Smooth muscle cell of the brain vasculature (primary cell): ENCODE measurements at regions not wholly inside any gene's neighbourhood (a gene's known extent, or its start where the extent isn't known, plus 50 kb on each side); places are given as distances from the start of the nearest gene placed in this dataset.

Source experiments
- DNase-seq: peaks from one replicate; pipeline ENCODE4 v3.0.0-alpha.2; 2012; ENCODE audit warnings: low read depth, low spot score

GRCh38 chr10:128735996-128736395, 609.8 kb upstream of the MKI67 start:
- DNase-seq, result no peak

GRCh38 chr10:128738386-128738915, 612.2 kb upstream of the MKI67 start:
- DNase-seq, result no peak

- no peak for DNase-seq
Measured at GRCh38 chr10:128739930-128740329, 613.7 kb upstream of the MKI67 start.

- DNase-seq, result no peak
Measured at GRCh38 chr10:128741180-128741579, 615.0 kb upstream of the MKI67 start.

GRCh38 chr10:128741680-128742079, 615.5 kb upstream of the MKI67 start:
- DNase-seq, result no peak

- no peak for DNase-seq
Measured at GRCh38 chr10:128744092-128744491, 617.9 kb upstream of the MKI67 start.

- DNase-seq, result no peak
Measured at GRCh38 chr10:128744811-128745305, 618.6 kb upstream of the MKI67 start.

- DNase-seq, result no peak
Measured at GRCh38 chr10:128747582-128748346, 621.5 kb upstream of the MKI67 start.

GRCh38 chr10:128751284-128751683, 625.1 kb upstream of the MKI67 start:
- no peak for DNase-seq

GRCh38 chr10:128751851-128752250, 625.6 kb upstream of the MKI67 start:
- no peak for DNase-seq

- no peak for DNase-seq
Measured at GRCh38 chr10:128759174-128759573, 633.0 kb upstream of the MKI67 start.

GRCh38 chr10:128763588-128763987, 637.4 kb upstream of the MKI67 start:
- DNase-seq, result no peak

GRCh38 chr10:128764190-128764589, 638.0 kb upstream of the MKI67 start:
- DNase-seq, result no peak

GRCh38 chr10:128766915-128767314, 640.7 kb upstream of the MKI67 start:
- no peak for DNase-seq

GRCh38 chr10:128774979-128775378, 648.8 kb upstream of the MKI67 start:
- DNase-seq, result no peak

- DNase-seq, result no peak
Measured at GRCh38 chr10:128775743-128776142, 649.5 kb upstream of the MKI67 start.

GRCh38 chr10:128776673-128777252, 650.5 kb upstream of the MKI67 start:
- DNase-seq, result no peak

GRCh38 chr10:128777342-128777741, 651.1 kb upstream of the MKI67 start:
- no peak for DNase-seq

GRCh38 chr10:128779416-128779815, 653.2 kb upstream of the MKI67 start:
- no peak for DNase-seq

GRCh38 chr10:128780156-128780761, 654.0 kb upstream of the MKI67 start:
- DNase-seq, result no peak

- no peak for DNase-seq
Measured at GRCh38 chr10:128781637-128782036, 655.4 kb upstream of the MKI67 start.

- DNase-seq, result no peak
Measured at GRCh38 chr10:128784444-128784843, 658.2 kb upstream of the MKI67 start.
